IPS-20b (cell line): ENCODE measurements at regions not wholly inside any gene's neighbourhood (a gene's known extent, or its start where the extent isn't known, plus 50 kb on each side); places are given as distances from the start of the nearest gene placed in this dataset.
"Not testable (repeated sequence)": the region's sequence is repeated elsewhere in the genome, so short reads cannot be mapped to it uniquely, and the experiment has no call there.

Source experiments
- H3K27ac ChIP-seq: one replicate; pipeline ENCODE4 v1.5.1; 2013; ENCODE audit warnings: low read length
- H3K27me3 ChIP-seq: 2 replicates; pipeline ENCODE4 v1.6.1; 2013; ENCODE audit warnings: mild to moderate bottlenecking, low read length, inconsistent platforms; ENCODE audit not compliant: insufficient read depth
- H3K36me3 ChIP-seq: 2 replicates; pipeline ENCODE4 v1.6.1; 2013; ENCODE audit warnings: low read depth, mild to moderate bottlenecking, inconsistent platforms, low read length, moderate library complexity; ENCODE audit not compliant: insufficient read depth
- H3K4me1 ChIP-seq: 2 replicates; pipeline ENCODE4 v1.6.1; 2013; ENCODE audit warnings: mild to moderate bottlenecking, control low read depth, inconsistent platforms, low read length, moderate library complexity; ENCODE audit not compliant: insufficient read depth
- H3K4me3 ChIP-seq: 2 replicates; pipeline ENCODE4 v1.5.1; 2013; ENCODE audit warnings: mild to moderate bottlenecking, low read length, inconsistent platforms
- H3K9ac ChIP-seq: 2 replicates; pipeline ENCODE4 v1.6.1; 2013; ENCODE audit warnings: low read depth, mild to moderate bottlenecking, inconsistent platforms, low read length, moderate library complexity
- H3K9me3 ChIP-seq: 2 replicates; pipeline ENCODE4 v1.6.1; 2013; ENCODE audit warnings: mild to moderate bottlenecking, low read depth, low read length, inconsistent platforms; ENCODE audit not compliant: insufficient read depth

DNA sequence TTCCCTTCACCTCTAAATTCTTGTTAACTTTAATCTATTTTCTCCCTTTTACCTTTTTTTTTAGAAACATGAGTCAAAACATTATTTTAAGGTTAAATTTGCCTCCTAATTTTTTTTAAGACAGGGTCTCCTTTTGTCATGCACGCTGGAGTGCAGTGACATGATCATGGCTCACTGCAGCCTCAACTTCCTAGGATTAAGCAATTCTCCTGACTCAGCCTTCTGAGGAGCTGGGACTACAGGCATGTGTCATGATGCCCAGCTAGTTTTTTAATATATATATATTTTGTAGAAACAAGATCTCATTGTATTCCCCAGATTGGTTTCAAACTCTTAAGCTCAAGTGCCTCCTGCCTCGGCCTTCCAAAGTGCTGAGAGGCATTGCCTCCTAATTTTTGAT, 424.7 kb upstream of the FAM174A start:
- Histone ChIP-seq H3K9me3 (peaks cover 18% of the 10 kb centered on the region; the same call in 1 of the 2 replicates), H3K36me3 (no peaks in the 10 kb centered on the region), H3K27me3 (no peaks in the 10 kb centered on the region), H3K4me1 (no peaks in the 10 kb centered on the region), H3K9ac (no peak overlapping the region), H3K27ac (no peak overlapping the region), H3K4me3 (no peak overlapping the region)

GRCh38 chr5:100108883-100109282, 426.3 kb upstream of the FAM174A start:
- H3K36me3 ChIP-seq, result no peaks in the 10 kb centered on the region
- H3K27me3 ChIP-seq, result no peaks in the 10 kb centered on the region
- H3K9me3 ChIP-seq, result peaks cover 18% of the 10 kb centered on the region; the same call in 1 of the 2 replicates
- H3K27ac ChIP-seq, result no peak overlapping the region
- no peak overlapping the region for H3K9ac ChIP-seq
- no peak overlapping the region for H3K4me3 ChIP-seq
- no peaks in the 10 kb centered on the region for H3K4me1 ChIP-seq

DNA sequence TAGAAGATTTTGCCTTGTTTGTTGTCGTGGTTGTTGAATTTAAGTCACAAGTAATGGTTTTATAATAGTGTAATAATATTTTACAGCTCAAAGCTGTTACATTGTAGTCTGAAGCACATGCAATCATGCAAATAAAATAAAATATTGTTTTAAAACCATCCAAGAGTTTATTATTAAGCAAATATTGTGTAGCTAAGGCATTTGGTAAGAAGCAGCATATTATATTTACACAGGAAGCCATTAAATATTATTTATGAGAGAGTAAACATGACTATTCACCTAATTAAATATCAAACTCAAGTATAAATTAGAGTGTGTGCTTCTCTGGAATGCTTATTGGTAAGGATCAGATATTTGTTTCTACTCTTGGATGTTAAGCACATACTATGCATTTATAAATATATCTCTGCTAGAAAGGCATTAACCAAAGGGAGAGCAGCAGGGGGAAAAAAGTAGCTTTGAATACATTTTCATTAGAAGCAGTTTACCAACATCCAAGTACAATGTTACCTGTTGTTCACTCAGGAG, 431.5 kb upstream of the FAM174A start:
- H3K27me3 ChIP-seq, H3K9ac ChIP-seq, H3K4me1 ChIP-seq, H3K36me3 ChIP-seq, H3K4me3 ChIP-seq, H3K27ac ChIP-seq: not testable (repeated sequence)
- H3K9me3 ChIP-seq, result peaks cover 10% of the 10 kb centered on the region; the same call in 1 of the 2 replicates

DNA sequence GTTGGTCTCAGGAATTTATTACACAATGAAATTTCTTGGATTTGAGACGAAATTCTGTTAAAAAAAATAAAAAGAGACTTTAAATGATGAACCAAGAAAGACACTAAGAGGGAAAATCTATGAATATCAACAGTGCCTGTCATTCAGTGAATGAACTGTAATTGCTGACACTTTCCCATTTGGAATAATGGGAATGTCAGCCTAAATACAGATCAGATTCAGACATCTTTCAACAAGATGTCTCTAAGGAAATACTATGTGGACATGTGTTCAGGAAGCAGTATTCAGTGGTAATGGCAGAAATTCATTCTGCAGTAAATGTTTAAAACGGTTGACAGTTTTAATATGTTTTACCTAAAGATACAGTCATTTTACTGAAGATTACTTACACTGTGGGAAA, 433.7 kb upstream of the FAM174A start:
- H3K27ac ChIP-seq, H3K27me3 ChIP-seq, H3K9me3 ChIP-seq, H3K4me1 ChIP-seq, H3K4me3 ChIP-seq, H3K9ac ChIP-seq, H3K36me3 ChIP-seq: not testable (repeated sequence)

DNA sequence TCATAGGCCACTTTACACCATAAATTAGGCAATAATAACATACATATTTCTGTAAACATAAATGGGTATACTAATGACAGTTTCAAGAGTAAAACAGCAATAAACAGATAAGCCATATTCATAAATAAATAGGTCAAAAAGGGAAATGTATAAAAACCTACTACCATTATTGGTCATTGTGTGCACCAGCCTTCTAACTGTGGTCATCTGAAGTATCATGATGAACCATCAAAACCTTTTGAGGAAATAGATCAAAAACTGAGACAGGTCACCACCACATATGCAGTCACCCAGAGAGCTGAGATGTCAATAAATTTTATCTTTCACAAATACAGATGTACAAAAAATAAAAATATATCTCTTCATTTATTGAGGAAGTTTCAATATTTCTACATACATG, 438.8 kb upstream of the FAM174A start:
- not testable (repeated sequence) for H3K9me3 ChIP-seq, H3K27me3 ChIP-seq, H3K4me3 ChIP-seq, H3K27ac ChIP-seq, H3K36me3 ChIP-seq, H3K4me1 ChIP-seq, H3K9ac ChIP-seq

GRCh38 chr5:100080703-100081102, 454.5 kb upstream of the FAM174A start:
- H3K27me3 ChIP-seq, H3K4me1 ChIP-seq, H3K36me3 ChIP-seq, H3K4me3 ChIP-seq, H3K9ac ChIP-seq, H3K9me3 ChIP-seq, H3K27ac ChIP-seq: not testable (repeated sequence)

- not testable (repeated sequence) for H3K36me3 ChIP-seq, H3K27ac ChIP-seq, H3K4me1 ChIP-seq, H3K9ac ChIP-seq, H3K9me3 ChIP-seq, H3K4me3 ChIP-seq, H3K27me3 ChIP-seq
Observed at GRCh38 chr5:100079163-100079562, 456.0 kb upstream of the FAM174A start.

DNA sequence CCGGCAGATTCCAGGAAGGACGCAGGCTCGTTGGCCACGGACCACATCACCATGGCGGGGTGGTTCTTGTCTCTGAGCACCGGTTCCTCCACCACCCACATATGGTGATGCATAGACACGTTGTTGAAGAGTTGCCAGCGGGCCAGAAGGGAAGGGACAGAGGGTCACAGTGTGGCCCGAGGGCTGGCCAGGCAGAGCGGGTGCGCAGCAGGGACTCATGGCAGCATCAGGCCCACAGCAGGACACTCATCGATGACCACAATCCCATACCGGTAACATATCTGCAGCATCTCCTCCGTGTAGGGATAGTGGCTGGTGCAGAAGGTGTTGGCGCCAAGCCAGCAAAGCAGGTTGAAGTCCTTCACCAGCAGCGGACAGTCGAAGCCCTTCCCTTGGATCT, 469.2 kb upstream of the FAM174A start:
- not testable (repeated sequence) for H3K27me3 ChIP-seq, H3K27ac ChIP-seq, H3K9me3 ChIP-seq, H3K36me3 ChIP-seq, H3K9ac ChIP-seq, H3K4me1 ChIP-seq, H3K4me3 ChIP-seq

DNA sequence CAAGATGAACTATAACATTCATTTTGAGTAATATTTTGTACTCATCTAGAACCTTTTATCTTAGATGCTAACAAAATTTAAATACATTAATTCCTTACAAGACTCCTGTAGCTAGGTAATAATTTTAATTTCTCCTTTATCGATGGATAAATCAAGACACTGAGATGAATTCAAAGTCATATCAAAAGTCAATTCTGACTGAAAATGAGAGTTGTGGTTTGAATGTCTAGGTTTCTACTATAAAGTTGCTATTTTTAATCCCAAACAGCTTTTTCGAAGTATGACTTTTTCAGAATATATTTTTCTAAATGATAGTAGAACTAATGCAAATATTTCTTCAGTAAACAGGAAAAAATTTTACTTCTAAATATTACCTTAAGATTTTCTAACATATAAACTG, 491.7 kb upstream of the FAM174A start:
- H3K36me3 ChIP-seq, result no peaks in the 10 kb centered on the region
- H3K9ac ChIP-seq, result no peak overlapping the region
- H3K9me3 ChIP-seq, result no peaks in the 10 kb centered on the region
- no peak overlapping the region for H3K4me3 ChIP-seq
- H3K27ac ChIP-seq, result no peak overlapping the region
- no peaks in the 10 kb centered on the region for H3K4me1 ChIP-seq
- no peaks in the 10 kb centered on the region for H3K27me3 ChIP-seq

GRCh38 chr5:100026606-100027005, 508.6 kb upstream of the FAM174A start:
- Histone ChIP-seq H3K27ac (no peak overlapping the region), H3K4me3 (no peak overlapping the region), H3K9ac (no peak overlapping the region), H3K9me3 (no peaks in the 10 kb centered on the region), H3K4me1 (no peaks in the 10 kb centered on the region), H3K27me3 (no peaks in the 10 kb centered on the region), H3K36me3 (no peaks in the 10 kb centered on the region)

DNA sequence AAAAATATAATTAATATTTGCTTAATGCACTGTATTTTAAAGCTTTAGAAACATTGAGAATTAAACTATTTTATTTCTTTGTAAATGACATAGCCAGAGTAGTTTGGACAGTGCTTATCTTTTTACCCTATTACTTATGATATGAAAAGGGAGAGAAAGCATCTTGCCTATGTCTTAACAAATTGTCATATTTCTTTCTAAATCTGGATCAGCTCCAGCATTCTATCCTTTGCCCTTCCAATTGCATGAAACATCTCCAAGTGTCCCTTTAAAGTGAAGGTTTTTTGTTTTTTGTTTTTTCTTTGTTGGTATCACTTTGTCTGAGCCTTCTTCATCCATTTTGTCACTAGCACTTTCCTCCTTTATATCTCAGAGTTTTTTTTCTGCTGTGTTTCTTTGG, 511.6 kb upstream of the FAM174A start:
- Histone ChIP-seq H3K36me3 (no peaks in the 10 kb centered on the region), H3K4me1 (no peaks in the 10 kb centered on the region), H3K27ac (no peak overlapping the region), H3K9me3 (no peaks in the 10 kb centered on the region), H3K9ac (no peak overlapping the region), H3K27me3 (no peaks in the 10 kb centered on the region), H3K4me3 (no peak overlapping the region)

DNA sequence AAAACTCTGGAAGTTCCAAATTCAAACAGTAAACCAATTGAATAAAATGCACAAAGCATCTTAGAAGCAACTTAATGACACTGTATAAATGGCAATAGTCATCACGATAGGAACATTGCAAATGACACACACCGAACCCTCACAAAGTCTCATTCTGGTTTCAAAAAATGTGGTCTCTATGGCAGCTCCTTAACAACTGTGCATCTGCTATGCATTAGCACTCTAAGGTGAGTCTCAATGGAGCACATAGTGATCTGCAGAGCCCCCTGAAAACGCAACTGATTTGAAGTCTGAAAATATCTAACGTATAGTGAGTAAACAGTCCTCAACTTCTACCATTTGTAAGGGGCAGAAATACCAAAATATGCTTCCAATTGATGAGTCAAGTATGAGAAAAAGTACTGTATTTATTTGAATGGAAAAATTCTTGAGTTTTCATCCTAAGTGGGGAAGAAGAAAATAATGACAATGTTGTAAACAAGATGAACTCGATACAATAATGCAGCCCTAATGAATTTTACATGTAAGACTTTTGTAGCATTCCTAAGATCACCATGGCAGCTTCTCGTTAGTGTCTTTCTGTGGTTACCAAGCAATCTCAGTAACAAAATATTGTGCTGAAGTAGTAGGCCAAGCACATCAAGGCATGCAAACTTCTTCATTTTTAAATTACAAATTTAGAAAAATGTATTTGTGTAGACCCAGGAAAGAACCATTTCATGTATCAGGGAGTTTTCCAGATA, 517.5 kb upstream of the FAM174A start:
- no peak overlapping the region for H3K27ac ChIP-seq
- H3K27me3 ChIP-seq, result no peaks in the 10 kb centered on the region
- no peak overlapping the region for H3K9ac ChIP-seq
- H3K9me3 ChIP-seq, result no peaks in the 10 kb centered on the region
- H3K4me3 ChIP-seq, result no peak overlapping the region
- no peaks in the 10 kb centered on the region for H3K36me3 ChIP-seq
- H3K4me1 ChIP-seq, result no peaks in the 10 kb centered on the region
